ENCODE measurements at regions not wholly inside any gene's neighbourhood (a gene's known extent, or its start where the extent isn't known, plus 50 kb on each side); places are given as distances from the start of the nearest gene placed in this dataset.

- TF ChIP-seq REST (IDR thresholded peaks at IDR 0.05; ENCODE audit: insufficient read depth in 1 of 2, low read depth in 2 of 2, low read length in 2 of 2) (no peak), POLR2AphosphoS5 (IDR thresholded peaks at IDR 0.05; ENCODE audit: low read depth, low read length) (no peak)
Observed at GRCh38 chr7:138257459-138258196, 181.4 kb downstream of the AKR1D1 start.
